ENCODE measurements at regions not wholly inside any gene's neighbourhood (a gene's known extent, or its start where the extent isn't known, plus 50 kb on each side); places are given as distances from the start of the nearest gene placed in this dataset.

DNA sequence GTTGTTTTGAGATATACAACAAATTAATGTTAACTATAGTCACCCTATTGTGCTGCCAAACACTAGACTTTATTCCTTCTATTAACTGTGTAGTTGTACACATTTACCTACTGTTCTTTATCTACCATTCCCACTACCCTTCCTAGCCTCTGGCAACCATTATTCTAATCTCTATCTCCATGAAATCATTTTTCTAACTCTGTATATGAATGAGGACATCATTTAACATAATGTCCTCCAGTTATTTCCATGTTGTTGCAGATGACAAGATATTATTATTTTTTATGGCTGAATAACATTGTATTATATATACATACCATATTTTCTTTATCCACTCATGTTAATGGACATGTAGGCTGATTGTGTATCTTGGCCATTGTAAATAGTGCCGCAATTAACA is 366.3 kb downstream of the TBX15 start:
- TF ChIP-seq CTCF (IDR thresholded peaks at IDR 0.05) (no peak), POLR2A (IDR thresholded peaks at IDR 0.05) (no peak)
